Mesenteric fat pad (tissue), 1 donor: ENCODE measurements at regions not wholly inside any gene's neighbourhood (a gene's known extent, or its start where the extent isn't known, plus 50 kb on each side); places are given as distances from the start of the nearest gene placed in this dataset.

Source experiments
- DNase-seq: peaks from one replicate; pipeline ENCODE4 v3.0.0-alpha.2; 2020; ENCODE audit warnings: low spot score
- donor health status: DM: yes; HTN: yes; CAD: no.

DNA sequence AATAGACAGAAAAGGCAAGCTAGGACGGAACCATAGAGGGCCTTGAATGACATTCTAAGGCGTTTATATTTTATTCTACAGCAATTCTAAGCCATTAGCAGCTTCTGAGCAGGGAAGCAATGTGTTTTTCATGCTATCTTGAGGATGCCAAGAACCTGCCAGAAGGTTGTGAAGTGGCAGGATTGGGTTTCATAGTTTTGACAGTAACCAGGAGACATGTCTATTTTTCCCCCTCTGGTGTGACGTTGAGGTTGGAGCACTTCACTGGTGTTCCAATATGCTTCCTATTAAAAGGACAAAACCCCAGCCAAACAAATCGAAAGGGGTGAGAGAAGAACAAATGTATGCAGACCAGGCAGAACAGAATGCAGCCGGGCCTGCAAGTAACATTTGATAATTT, 148.2 kb downstream of the SPATA19 start:
- DNase-seq, result no peak

DNA sequence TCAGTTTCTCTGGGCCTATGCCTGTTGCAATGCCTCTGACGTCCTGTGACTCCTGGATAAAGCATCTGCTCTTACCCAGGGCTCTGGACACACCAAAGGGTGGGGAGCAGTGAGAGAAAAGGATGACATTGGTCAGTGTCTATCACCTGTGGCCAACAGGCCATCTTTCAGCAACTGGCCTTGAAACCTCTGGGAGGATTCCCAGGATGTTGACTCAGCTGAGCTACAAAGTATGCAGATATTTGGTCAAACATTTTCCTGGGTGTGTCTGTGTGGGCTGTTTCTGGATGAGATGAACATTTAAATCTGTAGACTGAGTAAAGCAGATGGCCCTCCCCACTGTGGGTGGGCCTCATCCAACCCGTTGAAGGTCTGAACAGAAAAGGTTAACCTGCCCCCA, 149.9 kb downstream of the SPATA19 start:
- DNase-seq, result no peak

DNA sequence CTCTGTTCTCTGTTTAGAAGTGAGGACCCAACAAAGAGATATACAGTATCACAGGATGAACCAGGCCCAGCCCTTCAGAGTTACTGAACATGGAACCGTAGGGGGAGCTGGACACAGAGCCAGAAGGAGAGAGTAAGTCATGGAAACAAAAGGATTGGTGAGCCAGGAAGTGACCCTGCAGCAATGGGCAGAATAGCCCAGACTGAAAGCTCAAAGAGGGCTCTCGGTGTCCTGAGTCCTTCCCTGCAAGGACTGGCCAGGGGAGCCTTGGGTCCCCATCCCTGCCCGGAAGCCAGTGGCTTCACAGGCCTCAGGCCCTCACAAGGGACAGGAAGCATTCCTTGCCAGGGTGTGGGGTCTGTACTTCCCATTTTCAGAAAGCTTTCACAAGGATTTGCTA, 150.6 kb downstream of the SPATA19 start:
- DNase-seq, result no peak

DNA sequence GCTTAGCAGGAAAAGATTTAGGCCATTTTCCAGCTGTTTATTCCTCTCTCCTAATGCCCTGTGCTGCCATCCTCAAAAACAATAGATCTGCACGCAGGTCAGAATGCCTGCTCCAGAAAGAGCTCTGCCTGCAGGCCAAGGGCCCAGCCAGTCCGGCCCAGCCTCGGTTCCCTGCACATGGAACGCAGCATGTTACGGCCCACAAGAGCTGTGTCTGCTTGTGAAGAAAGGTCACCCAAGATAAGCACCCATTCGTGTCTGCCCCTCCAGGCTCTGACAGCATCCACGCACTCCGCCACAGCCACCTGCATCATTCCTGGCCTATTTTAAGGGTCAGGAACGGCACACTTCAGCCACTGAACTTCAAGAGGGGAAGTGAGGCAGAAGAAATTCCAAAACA, 152.2 kb downstream of the SPATA19 start:
- DNase-seq, result no peak

DNA sequence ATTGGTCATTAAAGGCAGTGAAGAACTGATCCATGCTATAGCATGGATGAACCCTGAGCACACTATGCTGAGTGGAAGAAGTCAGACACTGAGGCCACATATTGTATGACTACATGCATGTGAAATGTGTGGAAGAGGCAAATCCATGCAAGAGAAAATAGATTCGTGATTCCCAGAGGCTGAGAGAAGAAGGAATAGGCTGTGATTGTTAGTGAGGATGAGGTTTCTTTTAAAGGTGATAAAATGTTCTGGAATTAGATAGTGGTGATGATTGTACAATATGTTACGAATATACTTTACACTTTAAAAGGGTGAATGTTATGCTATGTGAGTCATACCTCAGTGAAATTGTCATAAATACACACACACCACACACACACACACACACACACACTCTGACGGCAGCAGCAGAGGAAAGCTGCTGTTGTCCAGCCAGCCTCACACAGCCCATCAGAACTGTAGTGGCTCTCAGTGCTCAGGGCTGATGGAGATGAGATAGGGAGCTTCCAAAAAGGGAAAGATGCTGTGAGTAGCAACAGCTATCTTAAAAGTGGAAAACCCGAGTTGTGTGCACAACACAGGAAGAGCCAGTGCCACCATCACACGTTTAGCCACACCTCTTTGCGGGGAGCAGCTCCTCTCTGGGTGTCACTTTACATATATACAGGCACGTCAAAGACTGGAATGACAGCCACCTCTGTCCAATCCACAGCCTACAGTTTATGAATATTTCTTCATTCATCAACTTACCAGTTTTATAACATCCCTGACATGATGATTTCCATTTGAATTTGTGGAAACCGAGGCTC, 153.0 kb downstream of the SPATA19 start:
- DNase-seq, result no peak

DNA sequence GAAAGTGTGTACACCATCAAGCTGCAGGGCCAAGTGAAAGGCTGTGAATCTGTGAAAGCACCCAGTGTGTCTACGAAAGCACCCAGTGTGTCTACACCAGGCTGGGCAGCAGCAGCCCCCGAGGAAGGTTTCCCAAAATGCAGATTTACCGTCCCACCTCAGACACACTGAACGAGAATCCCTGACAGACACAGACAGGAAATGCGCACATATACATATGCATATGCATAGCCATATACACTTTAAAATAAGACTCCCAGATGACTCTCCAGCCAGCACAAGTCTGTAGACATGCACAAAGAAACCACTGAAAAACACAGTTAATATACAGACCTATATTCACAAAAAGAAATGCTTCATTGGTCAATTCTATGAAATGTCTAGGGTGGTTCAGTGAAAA, 155.5 kb upstream of the OPCML start:
- no peak for DNase-seq

DNA sequence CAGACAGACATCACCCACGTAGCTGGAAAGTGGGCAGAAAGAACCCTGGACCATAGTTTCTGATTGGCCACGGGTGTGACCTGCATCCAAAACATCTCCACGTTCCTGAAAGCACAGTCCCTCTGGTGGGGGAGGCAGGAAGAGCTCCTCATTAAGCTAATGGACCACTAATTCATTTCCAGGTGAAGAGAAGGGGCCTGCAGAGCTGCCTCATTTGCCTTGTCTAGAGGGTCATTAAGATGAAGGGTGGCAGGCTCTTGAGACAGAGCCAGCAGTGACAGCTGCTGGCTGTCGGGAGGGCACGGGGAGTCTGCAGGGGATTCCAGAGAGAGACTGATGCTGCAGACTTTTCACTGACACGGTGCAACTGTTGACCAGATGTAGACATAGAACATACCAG, 149.6 kb upstream of the OPCML start:
- no peak for DNase-seq

DNA sequence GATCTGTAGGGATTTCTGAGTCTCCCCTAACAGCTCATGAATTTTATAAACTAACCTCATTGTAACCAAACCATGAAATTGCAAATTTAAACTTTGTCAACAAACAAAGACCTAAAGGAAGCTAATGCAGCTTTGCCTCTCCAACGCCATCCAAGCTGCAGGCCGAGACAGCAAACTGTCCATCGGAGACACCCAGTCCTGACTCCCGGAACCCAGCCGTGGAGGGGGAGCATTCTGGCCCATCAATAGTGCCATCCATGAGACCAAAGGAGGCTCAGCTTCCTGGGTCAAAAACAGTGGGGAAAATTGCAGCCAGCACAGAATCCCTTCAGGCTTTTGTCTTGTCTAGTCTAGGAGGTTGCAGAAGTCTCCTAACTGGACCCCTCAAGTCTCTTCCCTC, 147.6 kb upstream of the OPCML start:
- no peak for DNase-seq

DNA sequence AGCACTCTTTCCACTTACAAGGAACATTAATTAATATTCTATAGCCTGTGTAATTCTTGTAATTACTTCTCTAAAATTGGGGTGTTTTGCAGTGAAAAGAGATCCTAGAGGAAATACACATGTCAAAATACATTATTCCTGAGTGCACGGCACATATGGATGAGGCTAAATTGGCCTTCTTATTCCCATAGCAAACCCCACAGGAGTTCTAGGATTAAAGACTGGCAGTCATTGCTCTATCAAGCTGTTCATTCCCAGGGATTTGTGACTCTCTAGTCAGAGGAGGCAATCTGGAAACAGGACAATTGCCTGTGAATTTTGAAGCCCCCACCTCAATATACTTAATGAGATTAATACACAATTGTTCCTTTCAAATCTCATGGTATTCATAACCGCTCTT, 145.9 kb upstream of the OPCML start:
- DNase-seq, result no peak

DNA sequence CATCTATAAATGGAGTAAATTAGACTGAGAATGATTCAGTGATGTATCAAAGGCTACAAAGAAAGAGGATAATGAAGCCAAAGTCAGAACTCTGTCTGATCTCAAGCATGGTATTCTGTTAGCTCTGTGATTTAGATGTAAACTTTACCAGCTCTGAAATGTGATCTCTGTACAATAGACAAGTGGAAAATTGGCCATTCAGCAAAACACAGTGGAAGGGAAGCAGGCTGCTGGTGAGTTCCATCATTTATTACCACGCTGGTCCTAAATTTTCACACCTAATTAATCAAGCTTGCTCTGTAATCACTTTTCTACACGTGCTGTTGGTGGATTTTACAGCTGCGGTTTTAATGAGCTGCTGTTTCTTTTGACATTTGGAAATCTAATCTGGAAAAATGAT, 145.1 kb upstream of the OPCML start:
- DNase-seq, result no peak

DNA sequence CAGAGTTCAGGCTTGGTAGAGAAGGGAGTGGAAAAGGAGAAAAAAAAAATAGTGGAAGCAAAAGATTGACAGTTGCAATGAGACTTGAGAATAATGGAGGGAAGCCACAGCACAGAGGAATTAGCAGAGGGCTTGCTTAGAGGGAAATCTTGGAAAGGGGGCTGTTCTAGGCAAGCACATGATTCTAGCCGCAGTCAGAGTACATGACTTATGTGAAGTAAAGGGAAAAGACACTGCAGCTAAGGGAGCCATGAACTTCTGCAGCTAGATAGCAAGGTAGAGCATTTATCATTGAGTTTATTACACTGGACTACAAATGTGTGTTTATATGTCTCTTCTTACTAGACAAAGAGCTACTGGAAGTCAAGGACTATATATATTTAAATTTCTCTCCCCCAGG, 144.0 kb upstream of the OPCML start:
- DNase-seq, result no peak

DNA sequence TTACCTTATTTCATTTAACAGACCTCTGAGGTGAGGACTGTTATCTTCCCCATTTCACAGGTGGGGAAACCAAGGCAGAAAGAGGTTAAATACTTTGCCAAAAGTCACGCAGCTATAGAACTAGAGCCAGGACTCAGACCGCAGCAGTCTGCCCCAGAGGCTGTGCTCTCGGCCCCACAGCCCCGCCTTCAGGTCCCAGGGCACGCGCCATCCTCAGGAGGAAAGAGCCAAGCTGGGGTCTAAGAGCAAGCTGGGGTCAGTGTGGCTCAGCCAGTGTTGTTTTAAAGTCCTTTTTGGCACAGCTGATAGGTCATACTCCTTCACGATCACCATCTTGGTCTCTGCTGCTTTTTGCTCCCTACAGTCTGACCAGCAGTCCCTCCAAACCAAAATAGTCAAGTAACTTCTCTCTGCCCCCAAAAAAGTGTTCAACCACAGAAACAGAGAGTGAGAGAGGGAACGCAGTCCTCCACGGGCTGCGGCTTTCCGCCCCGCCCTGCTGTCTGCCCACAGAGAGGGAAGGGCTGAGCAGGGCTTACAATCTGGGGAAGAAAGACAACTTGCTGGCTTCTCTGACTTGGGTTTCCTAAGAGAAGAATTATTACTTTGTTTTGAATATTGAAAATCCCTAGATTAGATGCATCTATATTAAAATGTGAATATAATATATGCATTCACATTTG, 137.2 kb upstream of the OPCML start:
- no peak for DNase-seq

DNA sequence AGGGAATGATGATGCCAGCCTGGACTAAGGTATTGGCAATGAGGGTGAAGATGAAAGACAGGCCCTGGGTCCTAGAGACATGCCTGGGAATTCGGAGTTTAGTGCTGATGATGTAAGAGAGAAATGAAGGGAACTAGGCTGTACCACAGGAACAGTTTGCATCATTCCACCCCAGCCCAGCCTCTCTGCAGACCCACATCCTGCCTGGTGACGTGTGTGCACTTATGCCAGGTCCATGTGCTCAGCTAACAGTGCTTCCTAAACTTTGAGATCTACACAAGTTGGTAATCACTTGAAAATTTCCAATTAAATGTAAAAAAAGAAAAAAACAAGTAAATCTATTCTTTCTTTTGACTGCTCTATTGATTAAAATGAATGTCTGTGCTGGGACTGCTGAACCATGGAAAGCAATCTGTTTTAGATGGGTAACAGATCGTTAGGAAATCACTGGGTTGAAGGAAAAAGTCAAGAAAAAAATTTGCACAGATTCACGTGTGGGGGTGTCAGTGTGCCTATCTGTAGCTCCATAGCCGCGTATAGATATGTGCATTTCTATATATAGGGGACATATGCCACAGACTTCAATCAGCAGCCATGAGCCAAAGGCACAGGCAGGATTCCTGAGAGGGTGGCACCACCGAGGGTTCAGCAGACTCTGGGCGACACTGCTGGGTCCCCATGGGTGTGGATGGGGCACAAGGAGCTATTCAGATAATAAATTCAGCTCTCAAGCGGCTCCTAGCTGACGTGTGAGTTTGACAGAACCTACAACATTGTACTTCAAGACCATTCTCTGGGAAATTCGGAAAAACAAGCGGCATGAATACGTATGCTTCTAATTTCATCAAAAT, 131.1 kb upstream of the OPCML start:
- no peak for DNase-seq

DNA sequence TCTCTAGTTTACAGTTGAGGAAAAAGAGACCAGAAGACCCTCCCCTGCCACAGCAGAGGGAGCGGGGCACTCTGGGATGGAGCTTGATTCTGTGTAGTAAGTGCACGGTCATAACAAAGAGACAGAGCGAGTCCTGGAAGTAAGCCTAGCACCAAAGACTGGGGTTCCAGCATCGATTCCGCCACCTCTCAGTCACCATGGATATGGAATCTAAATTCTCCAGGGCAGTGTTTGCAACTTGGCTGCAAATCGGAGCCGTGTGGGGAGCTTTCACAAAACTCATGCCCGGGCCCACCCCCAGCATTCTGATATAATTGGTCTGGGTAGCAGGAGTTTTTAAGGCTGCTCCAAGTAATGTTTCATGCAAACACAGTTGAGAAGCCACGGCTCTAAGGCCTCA, 129.5 kb upstream of the OPCML start:
- DNase-seq, result no peak

DNA sequence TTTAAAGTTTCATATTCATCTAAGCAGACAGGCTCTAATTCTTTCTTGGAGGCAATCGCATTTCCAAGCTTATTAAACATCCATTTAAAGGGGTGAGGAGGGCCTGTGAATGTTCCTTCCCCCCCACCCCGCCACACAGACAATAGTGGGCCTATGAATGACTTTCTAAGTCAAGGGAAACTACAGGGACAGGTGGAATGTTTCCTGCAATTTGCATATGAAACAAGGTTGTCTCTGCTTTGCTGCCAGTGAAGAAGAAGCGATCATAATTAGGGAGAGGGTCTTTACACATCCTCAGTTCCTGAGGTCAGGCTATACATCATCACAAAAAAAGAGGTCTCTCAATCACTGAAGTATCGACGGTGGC, 127.9 kb upstream of the OPCML start:
- DNase-seq, result no peak

DNA sequence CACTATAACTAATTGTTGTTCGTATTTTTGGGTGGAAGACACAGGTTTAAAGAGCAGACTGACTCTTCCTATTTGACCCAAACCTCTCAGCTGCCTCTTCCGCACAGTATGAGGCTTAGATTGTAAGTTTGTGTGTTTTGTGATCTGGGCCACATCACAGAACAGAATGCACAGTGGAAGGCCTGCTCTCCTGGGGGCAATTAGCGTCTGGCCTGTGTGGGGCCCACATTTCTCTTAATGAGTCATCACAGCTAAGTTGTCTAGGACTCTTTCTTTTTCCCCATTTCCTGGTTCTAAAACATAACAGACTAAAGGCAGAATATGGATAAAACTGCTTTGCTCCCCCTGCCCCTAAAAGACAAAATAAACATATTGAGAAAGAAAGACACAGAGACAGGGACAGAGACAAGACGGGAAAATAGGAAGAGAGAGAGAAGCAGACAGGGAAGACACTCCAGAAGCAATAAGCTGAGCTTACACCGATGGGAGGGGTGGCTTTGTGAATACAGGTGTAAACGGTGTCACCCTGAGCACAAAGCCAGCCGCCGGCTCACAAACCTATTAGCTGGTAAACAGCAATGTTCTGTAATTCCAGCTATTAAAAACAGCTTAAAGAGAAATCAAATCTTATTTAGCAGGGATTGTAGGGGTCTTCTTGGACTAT, 127.4 kb upstream of the OPCML start:
- DNase-seq, result no peak

DNA sequence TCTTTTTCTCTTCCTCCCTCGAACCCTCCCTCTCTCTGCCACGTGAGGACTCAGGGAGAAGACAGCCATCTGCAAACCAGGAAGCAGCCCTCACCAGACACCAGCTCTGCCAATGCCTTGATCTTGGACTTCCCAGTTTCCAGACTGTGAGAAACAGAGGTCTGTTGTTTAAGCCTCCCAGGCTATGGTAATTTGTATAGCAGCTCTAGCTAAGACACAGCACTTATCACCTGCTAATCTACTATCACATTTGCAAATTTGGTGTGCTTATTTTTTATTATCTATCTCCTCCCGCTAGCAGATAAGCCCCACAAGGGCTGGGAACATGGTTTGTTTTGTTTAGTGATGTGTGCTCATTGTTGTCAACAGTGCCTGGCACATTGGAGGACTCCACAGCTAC, 124.8 kb upstream of the OPCML start:
- DNase-seq, result no peak

DNA sequence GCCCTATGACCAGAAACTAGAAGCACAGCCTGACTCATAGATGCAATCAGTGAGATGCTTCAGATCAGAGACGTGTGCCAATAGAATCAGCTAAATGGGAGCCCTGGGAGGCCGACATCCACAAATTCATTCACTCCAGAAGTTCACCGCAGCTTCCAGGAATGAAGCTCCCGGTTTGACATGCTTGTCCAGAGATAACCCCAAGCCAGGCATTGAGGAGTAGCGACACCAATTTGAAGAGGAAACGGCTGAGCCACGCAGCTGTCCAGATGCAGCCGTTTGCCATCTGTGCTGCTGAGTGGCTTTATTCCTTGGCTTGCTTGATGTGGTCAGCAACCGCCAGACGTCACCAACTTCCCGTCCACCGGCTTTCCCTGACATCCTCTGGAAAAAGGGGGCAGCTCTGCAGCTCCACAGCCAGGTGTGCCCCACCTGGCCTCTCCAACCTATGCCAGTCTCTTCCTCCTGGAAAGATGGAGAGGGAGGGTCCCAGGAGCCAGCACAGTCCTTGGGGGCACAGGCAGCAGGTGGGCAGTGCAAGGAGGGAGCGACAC, 123.9 kb upstream of the OPCML start:
- no peak for DNase-seq

DNA sequence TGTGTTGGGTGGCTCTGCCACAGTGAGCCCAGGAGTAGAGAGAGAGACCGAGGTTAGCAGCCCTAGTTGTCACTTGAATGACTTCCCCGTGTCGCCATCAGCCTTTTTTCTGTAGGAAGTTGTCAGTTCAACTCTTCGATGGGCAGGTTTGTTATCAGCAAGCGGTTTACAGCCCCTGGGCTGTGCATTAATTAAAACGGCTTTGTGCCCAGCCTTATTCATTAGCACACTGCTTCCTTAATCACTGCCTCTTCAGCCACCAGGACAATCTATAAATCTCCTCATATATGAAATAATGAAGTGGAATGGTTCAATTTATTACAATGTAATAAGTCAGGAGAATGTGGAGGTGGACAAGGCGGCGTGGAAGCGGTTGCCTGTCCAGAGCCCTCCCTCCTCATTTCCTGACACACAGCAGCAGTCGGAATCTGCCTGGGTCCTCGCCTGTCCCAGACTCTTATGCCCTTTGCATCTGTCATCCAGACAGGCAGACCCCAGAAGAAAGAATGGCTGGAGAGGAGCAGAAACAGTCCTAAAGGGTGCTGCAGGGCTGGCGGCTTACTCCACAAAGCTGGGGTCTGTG, 122.4 kb upstream of the OPCML start:
- no peak for DNase-seq

DNA sequence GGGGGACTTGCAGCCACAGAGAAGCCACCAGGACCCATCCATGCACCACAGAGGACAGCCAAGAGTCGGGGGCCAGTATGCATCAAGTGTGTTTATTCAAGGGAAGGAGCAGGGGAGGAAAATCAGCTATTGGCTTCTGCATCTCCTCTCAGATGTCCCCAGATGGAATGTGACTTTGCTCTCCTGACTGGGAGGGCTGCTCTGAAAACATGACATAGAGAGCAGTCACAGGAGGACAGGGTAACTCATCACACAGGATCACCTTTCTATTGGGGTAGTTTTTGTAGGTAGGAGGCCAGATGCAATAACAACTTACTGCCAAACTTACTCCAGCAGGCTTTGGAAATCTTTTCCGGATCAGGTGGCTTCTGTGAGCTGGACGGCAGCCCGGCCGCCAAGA, 121.0 kb upstream of the OPCML start:
- DNase-seq, result no peak

DNA sequence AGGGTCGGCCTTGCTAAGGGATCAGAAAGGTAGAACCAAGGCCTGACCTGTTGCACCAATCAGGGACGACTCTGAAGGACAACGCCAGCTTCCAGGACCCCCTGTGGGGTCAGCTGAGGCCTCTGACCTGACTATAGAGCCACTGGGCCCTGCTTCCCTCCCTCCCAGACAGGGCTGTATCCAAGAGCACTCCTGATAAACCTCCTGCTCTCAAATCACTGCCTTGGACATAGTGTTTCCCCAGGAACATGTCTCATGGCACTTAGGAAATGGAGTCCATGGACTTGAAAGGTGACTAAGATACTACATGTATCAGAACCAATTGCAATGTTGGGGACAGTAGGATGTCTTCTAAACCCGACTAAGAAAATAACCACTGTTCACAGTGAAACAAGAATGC, 117.8 kb upstream of the OPCML start:
- DNase-seq, result no peak
